ENCODE measurements at regions not wholly inside any gene's neighbourhood (a gene's known extent, or its start where the extent isn't known, plus 50 kb on each side); places are given as distances from the start of the nearest gene placed in this dataset.
"Not testable (repeated sequence)": the region's sequence is repeated elsewhere in the genome, so short reads cannot be mapped to it uniquely, and the experiment has no call there.

DNA sequence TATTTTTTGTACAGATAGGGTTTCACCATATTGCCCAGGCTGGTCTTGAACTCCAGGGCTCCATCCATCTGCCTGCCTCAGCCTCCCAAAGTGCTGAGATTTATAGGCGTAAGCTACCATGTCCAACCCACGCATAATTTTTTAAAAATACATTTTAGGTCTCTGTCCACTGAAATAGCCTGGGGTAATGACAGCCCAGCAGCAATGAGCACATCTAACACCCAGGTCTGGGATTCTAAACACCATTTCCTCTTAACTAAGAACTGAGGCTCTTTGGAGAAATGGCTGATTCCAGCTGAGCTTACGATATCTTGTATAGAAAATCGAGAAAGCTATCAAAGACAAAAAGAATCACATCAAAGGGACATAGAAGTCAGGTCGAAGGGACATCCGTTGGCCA, 245.3 kb downstream of the PARN start:
- no peaks in the 10 kb centered on the region for H3K27me3 Mint-ChIP-seq (ENCODE audit: insufficient read depth)
- 94 to 95% methylated on average over 2 to 4 of the region's 6 CpGs for WGBS, 2 experiments (ENCODE audit: insufficient coverage in 1 of 2, insufficient read length in 1 of 2)
- TF ChIP-seq, protein P1, sequence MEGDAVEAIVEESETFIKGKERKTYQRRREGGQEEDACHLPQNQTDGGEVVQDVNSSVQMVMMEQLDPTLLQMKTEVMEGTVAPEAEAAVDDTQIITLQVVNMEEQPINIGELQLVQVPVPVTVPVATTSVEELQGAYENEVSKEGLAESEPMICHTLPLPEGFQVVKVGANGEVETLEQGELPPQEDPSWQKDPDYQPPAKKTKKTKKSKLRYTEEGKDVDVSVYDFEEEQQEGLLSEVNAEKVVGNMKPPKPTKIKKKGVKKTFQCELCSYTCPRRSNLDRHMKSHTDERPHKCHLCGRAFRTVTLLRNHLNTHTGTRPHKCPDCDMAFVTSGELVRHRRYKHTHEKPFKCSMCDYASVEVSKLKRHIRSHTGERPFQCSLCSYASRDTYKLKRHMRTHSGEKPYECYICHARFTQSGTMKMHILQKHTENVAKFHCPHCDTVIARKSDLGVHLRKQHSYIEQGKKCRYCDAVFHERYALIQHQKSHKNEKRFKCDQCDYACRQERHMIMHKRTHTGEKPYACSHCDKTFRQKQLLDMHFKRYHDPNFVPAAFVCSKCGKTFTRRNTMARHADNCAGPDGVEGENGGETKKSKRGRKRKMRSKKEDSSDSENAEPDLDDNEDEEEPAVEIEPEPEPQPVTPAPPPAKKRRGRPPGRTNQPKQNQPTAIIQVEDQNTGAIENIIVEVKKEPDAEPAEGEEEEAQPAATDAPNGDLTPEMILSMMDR (conservative IDR thresholded peaks at IDR 0.05): no peak
- no peak overlapping the region for H3K27ac Mint-ChIP-seq
- H3K4me1 Mint-ChIP-seq: no peaks in the 10 kb centered on the region
- Histone ChIP-seq H3K9ac (ENCODE audit: extremely low read depth, low read length, poor library complexity, severe bottlenecking) (no peak overlapping the region), H3K36me3 (ENCODE audit: control insufficient read depth, insufficient read depth, low read length) (no peaks in the 10 kb centered on the region), H3K27ac (ENCODE audit: low read depth, low read length) (no peak overlapping the region), H3K4me3 (ENCODE audit: low read length) (no peak overlapping the region), H3K9me3 (ENCODE audit: control insufficient read depth, low read length) (no peaks in the 10 kb centered on the region), H3K27me3 (ENCODE audit: control insufficient read depth, insufficient read depth, low read length, poor library complexity, severe bottlenecking) (no peaks in the 10 kb centered on the region), H3K4me1 (ENCODE audit: control insufficient read depth, insufficient read depth, low read length) (no peaks in the 10 kb centered on the region)
- H3K4me3 Mint-ChIP-seq: no peak overlapping the region
- no peak for DNase-seq
- peaks cover 7% of the 10 kb centered on the region for H3K9me3 Mint-ChIP-seq
- H3K36me3 Mint-ChIP-seq (ENCODE audit: low read depth): no peaks in the 10 kb centered on the region

DNA sequence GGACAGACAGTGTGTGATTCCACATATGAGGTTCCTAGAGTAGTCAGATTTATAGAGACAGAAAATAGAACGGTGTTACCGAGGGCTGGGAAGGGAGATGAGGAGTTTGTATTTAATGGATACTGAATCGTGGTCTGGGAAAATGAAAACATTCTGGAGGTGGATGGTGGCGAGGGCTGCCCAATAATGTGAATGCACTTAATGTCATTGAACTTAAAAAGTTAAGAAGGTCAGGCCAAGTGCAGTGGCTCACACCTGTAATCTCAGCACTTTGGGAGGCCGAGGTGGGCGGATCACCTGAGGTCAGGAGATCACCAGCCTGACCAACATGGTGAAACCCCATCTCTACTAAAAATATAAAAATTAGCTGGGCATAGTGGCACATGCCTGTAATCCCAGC, 246.2 kb downstream of the PARN start:
- H3K36me3 Mint-ChIP-seq (ENCODE audit: low read depth); H3K27me3 Mint-ChIP-seq (ENCODE audit: insufficient read depth); H3K27me3 ChIP-seq (ENCODE audit: control insufficient read depth, insufficient read depth, low read length, poor library complexity, severe bottlenecking); H3K27ac ChIP-seq (ENCODE audit: low read depth, low read length); H3K36me3 ChIP-seq (ENCODE audit: control insufficient read depth, insufficient read depth, low read length); H3K4me3 Mint-ChIP-seq; H3K4me1 Mint-ChIP-seq; DNase-seq; H3K4me3 ChIP-seq (ENCODE audit: low read length); H3K9me3 ChIP-seq (ENCODE audit: control insufficient read depth, low read length); H3K9me3 Mint-ChIP-seq; H3K9ac ChIP-seq (ENCODE audit: extremely low read depth, low read length, poor library complexity, severe bottlenecking); H3K27ac Mint-ChIP-seq; H3K4me1 ChIP-seq (ENCODE audit: control insufficient read depth, insufficient read depth, low read length): not testable (repeated sequence)
- 97 to 100% methylated on average over 4 to 6 of the region's 6 CpGs for WGBS, 2 experiments (ENCODE audit: insufficient coverage in 1 of 2, insufficient read length in 1 of 2)

DNA sequence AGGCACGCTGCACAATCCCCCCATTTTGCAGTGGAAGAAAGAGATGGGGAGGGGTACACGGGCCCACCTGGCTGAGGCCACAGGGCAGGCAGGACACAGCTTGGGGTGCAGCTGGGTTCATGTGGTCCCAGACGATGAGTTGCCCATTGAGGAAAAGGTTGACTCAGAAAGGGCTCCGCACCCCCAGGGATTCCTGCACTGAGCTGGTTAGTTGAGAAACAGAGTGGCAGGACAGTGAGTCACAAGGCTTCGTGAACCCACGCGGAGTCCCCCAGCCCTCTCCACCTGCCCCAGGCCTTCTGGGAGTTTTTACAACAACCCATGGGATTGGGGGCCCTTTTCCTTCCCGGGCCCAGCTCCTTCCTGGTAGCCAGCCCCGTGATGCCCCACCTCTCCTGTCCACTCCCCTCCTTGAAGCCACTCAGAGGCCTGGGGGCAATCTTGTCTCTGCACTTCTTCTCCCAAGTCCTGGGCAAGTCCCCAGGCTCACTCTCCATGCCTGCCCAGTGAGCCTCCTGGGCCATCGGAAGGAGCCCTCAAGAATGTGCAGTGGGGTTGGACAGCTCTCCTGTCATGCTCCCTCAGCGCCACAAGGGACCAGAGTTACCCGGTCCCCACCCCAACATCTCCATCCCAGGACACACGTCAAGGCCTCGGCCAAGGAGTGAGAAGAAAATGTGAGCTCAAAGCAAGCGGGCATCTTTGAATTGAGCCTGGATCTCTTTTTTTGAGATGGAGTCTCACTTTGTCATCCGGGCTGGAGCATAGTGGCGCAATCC, 251.2 kb downstream of the PARN start:
- H3K9me3 Mint-ChIP-seq: peaks cover 3% of the 10 kb centered on the region
- H3K36me3 Mint-ChIP-seq (ENCODE audit: low read depth): no peaks in the 10 kb centered on the region
- Histone ChIP-seq H3K9ac (ENCODE audit: extremely low read depth, low read length, poor library complexity, severe bottlenecking) (no peak overlapping the region), H3K4me1 (ENCODE audit: control insufficient read depth, insufficient read depth, low read length) (no peaks in the 10 kb centered on the region), H3K4me3 (ENCODE audit: low read length) (no peak overlapping the region), H3K36me3 (ENCODE audit: control insufficient read depth, insufficient read depth, low read length) (no peaks in the 10 kb centered on the region), H3K9me3 (ENCODE audit: control insufficient read depth, low read length) (no peaks in the 10 kb centered on the region), H3K27me3 (ENCODE audit: control insufficient read depth, insufficient read depth, low read length, poor library complexity, severe bottlenecking) (no peaks in the 10 kb centered on the region), H3K27ac (ENCODE audit: low read depth, low read length) (no peak overlapping the region)
- H3K4me3 Mint-ChIP-seq: no peak overlapping the region
- no peak for DNase-seq
- TF ChIP-seq, protein P1 (conservative IDR thresholded peaks at IDR 0.05): peak; percentile 25
- WGBS, 2 experiments (ENCODE audit: insufficient coverage in 1 of 2, insufficient read length in 1 of 2): 92% methylated on average over 14 to 17 of the region's 17 CpGs
- no peaks in the 10 kb centered on the region for H3K4me1 Mint-ChIP-seq
- H3K27ac Mint-ChIP-seq: no peak overlapping the region
- H3K27me3 Mint-ChIP-seq (ENCODE audit: insufficient read depth): no peaks in the 10 kb centered on the region

DNA sequence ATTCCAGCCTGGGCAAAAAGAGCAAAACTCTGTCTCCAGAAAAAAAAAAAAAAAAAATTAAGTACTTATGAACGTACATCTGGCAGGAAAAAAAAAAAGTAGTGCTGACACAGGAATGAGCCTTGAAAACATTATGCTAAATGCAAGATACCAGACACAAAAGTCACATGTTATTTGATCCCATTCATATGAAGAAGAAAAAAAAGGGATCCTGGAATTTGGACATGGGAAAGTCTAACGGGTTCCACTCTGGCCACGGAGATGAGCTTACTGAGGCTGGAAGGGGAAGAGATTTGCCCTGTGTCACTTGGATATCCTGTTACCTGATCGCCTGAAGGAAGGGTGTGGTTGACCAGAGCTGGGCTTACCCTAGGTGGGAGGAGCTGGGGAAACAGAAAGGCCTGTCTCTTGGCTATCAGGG, 251.9 kb downstream of the PARN start:
- Histone ChIP-seq H3K27me3 (ENCODE audit: control insufficient read depth, insufficient read depth, low read length, poor library complexity, severe bottlenecking) (no peaks in the 10 kb centered on the region), H3K4me1 (ENCODE audit: control insufficient read depth, insufficient read depth, low read length) (no peaks in the 10 kb centered on the region), H3K27ac (ENCODE audit: low read depth, low read length) (no peak overlapping the region), H3K9ac (ENCODE audit: extremely low read depth, low read length, poor library complexity, severe bottlenecking) (no peak overlapping the region), H3K36me3 (ENCODE audit: control insufficient read depth, insufficient read depth, low read length) (no peaks in the 10 kb centered on the region), H3K9me3 (ENCODE audit: control insufficient read depth, low read length) (no peaks in the 10 kb centered on the region), H3K4me3 (ENCODE audit: low read length) (no peak overlapping the region)
- no peak overlapping the region for H3K4me3 Mint-ChIP-seq
- TF ChIP-seq, protein P1 (conservative IDR thresholded peaks at IDR 0.05): no peak
- H3K27ac Mint-ChIP-seq: no peak overlapping the region
- 82% methylated on average over 3 to 4 of the region's 4 CpGs for WGBS, 2 experiments (ENCODE audit: insufficient coverage in 1 of 2, insufficient read length in 1 of 2)
- no peak for DNase-seq
- no peaks in the 10 kb centered on the region for H3K36me3 Mint-ChIP-seq (ENCODE audit: low read depth)
- H3K4me1 Mint-ChIP-seq: no peaks in the 10 kb centered on the region
- no peaks in the 10 kb centered on the region for H3K27me3 Mint-ChIP-seq (ENCODE audit: insufficient read depth)
- H3K9me3 Mint-ChIP-seq: no peaks in the 10 kb centered on the region
